ENCODE measurements at regions not wholly inside any gene's neighbourhood (a gene's known extent, or its start where the extent isn't known, plus 50 kb on each side); places are given as distances from the start of the nearest gene placed in this dataset.

DNA sequence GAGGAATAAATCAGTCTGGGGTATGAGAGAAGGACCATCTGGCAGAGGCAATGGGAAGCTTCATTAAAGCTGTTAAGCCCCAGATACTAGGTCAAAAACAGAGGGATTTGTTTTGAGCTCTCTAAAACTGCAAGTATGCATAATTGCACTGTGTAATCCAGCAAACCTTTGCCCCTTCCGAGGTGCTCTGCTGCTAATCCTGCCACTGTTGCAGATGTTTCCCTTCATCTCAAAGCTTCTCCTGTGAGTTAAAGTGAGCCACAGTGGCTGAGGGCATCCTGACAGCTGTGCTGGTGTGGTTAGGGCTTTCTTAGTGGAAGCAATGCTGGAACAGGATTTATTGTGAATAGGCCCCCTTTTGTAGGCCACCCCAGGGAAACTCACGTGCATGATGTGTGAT is 160.3 kb upstream of the TRPC7 start:
- H3K9me3 ChIP-seq = no peaks in the 10 kb centered on the region
- CTCF ChIA-PET = interaction anchor here (1.7 kb wide), 1 partner anchor 9 kb away, joined by 5 read pairs; no protein-coding TSS in a partner anchor
- no peak overlapping the region for H3K4me2 ChIP-seq
- ATAC-seq = no peak
- no peak for FAIRE-seq
- no peak overlapping the region for H3K27ac ChIP-seq
- WGBS (ENCODE audit: missing lambda C conversion rate) = 0% methylated on average over 2 of the region's 2 CpGs
- H3K4me3 ChIP-seq = no peak overlapping the region
- no peak for DNase-seq (ENCODE audit: low read depth in 1 of 2, low spot score in 1 of 2)
- H3K4me1 ChIP-seq = no peaks in the 10 kb centered on the region
- POLR2A ChIA-PET = no interaction called here
- TF ChIP-seq, protein P1, sequence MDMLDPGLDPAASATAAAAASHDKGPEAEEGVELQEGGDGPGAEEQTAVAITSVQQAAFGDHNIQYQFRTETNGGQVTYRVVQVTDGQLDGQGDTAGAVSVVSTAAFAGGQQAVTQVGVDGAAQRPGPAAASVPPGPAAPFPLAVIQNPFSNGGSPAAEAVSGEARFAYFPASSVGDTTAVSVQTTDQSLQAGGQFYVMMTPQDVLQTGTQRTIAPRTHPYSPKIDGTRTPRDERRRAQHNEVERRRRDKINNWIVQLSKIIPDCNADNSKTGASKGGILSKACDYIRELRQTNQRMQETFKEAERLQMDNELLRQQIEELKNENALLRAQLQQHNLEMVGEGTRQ (IDR thresholded peaks at IDR 0.05) = no peak
- no peak for TF ChIP-seq RARB (CRISPR knock-in tag; IDR thresholded peaks at IDR 0.05)
- no peak for TF ChIP-seq MYC (IDR thresholded peaks at IDR 0.05; ENCODE audit: borderline replicate concordance, low read length)
- TF ChIP-seq REST (IDR thresholded peaks at IDR 0.05) = no peak
- no peak for TF ChIP-seq JUN (IDR thresholded peaks at IDR 0.05)
- TF ChIP-seq RCOR1 (IDR thresholded peaks at IDR 0.05; ENCODE audit: low read depth, low read length) = no peak
- no peak for TF ChIP-seq ZNF302 (CRISPR knock-in tag; IDR thresholded peaks at IDR 0.05)
- TF ChIP-seq GATA3 (IDR thresholded peaks at IDR 0.05; ENCODE audit: borderline replicate concordance) = no peak
- no peak for TF ChIP-seq RAD21 (conservative IDR thresholded peaks at IDR 0.05 in 1 of 2, IDR thresholded peaks at IDR 0.05 in 1 of 2)
- no peak for TF ChIP-seq POLR2AphosphoS2 (conservative IDR thresholded peaks at IDR 0.05; ENCODE audit: low read length)
- no peak for TF ChIP-seq RFX5 (IDR thresholded peaks at IDR 0.05)
- TF ChIP-seq HOXA7 (CRISPR knock-in tag; IDR thresholded peaks at IDR 0.05) = no peak
- no peak for TF ChIP-seq EHF (CRISPR knock-in tag; IDR thresholded peaks at IDR 0.05)
- no peak for TF ChIP-seq EP300 (IDR thresholded peaks at IDR 0.05)
- TF ChIP-seq ATOH8 (CRISPR knock-in tag; IDR thresholded peaks at IDR 0.05; ENCODE audit: low read depth) = no peak
- no peak for TF ChIP-seq KDM1A (IDR thresholded peaks at IDR 0.05; ENCODE audit: low read depth)
- TF ChIP-seq EHMT2 (IDR thresholded peaks at IDR 0.05; ENCODE audit: low read depth) = no peak

DNA sequence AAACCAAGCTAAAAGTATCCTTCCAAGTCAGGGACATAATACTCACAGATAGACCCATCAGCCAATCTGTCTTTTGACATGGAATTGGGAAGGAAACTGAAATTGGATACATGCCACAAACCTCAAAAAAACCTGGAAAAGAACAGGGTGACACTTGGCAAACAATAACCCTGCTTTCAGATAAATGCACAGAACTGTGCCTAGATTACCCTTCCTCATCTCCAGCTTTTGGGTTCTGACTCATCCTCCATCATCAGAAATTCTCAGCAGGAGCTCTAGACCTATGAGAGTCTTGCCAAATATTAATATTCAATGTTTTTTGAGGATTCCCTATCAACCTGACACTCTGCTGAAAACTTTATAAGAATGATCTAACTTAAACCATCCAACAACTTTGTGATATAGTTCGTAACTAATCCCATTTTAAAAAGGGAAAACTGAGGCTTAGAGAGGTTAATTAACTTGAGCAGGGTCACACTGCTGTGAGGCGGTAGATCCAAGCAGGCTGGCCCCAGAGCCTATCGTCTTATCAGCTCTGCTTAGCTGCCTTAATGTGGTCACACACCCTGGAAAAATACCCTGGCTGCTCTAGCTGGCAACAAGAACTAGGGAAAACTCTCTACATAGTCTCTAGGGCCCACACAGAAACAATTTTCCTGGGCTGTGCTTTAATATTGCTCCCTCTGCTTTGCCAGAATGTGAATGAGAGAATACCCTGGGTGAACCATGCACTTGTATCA is 157.0 kb upstream of the TRPC7 start:
- Histone ChIP-seq H3K4me1 (no peaks in the 10 kb centered on the region), H3K4me2 (no peak overlapping the region), H3K27ac (no peak overlapping the region), H3K4me3 (no peak overlapping the region), H3K9me3 (no peaks in the 10 kb centered on the region)
- 8% methylated on average over 3 of the region's 3 CpGs for WGBS (ENCODE audit: missing lambda C conversion rate)
- ChIA-PET CTCF (no interaction called here), POLR2A (no interaction called here)
- no peak for TF ChIP-seq NR3C1 (IDR thresholded peaks at IDR 0.05)
- TF ChIP-seq MAZ (IDR thresholded peaks at IDR 0.05; ENCODE audit: borderline replicate concordance, low read depth, low read length) = no peak
- no peak for TF ChIP-seq BHLHE40 (IDR thresholded peaks at IDR 0.05; ENCODE audit: low read depth, low read length)
- TF ChIP-seq NFE2L2 (conservative IDR thresholded peaks at IDR 0.05; ENCODE audit: low read length) = no peak
- TF ChIP-seq ZSCAN20 (CRISPR knock-in tag; IDR thresholded peaks at IDR 0.05) = no peak
- TF ChIP-seq, protein P2, sequence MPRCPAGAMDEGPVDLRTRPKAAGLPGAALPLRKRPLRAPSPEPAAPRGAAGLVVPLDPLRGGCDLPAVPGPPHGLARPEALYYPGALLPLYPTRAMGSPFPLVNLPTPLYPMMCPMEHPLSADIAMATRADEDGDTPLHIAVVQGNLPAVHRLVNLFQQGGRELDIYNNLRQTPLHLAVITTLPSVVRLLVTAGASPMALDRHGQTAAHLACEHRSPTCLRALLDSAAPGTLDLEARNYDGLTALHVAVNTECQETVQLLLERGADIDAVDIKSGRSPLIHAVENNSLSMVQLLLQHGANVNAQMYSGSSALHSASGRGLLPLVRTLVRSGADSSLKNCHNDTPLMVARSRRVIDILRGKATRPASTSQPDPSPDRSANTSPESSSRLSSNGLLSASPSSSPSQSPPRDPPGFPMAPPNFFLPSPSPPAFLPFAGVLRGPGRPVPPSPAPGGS (IDR thresholded peaks at IDR 0.05) = no peak
- no peak for TF ChIP-seq EP300 (IDR thresholded peaks at IDR 0.05)
- TF ChIP-seq, protein P1 (IDR thresholded peaks at IDR 0.05) = no peak
- TF ChIP-seq ELK1 (IDR thresholded peaks at IDR 0.05; ENCODE audit: low read depth, low read length) = no peak
- FAIRE-seq (no peak), DNase-seq (ENCODE audit: low read depth in 1 of 2, low spot score in 1 of 2) (no peak), ATAC-seq (no peak)

All from A549 (cell line).